ENCODE measurements at regions not wholly inside any gene's neighbourhood (a gene's known extent, or its start where the extent isn't known, plus 50 kb on each side); places are given as distances from the start of the nearest gene placed in this dataset.

- TF ChIP-seq ZNF462 (CRISPR knock-in tag; IDR thresholded peaks at IDR 0.05) (no peak), POLR2AphosphoS5 (IDR thresholded peaks at IDR 0.05; ENCODE audit: low read depth) (no peak), EZH2phosphoT487 (IDR thresholded peaks at IDR 0.05; ENCODE audit: unreplicated experiment) (no peak), NANOG (IDR thresholded peaks at IDR 0.05; ENCODE audit: borderline replicate concordance) (no peak), EZH2 (IDR thresholded peaks at IDR 0.05; ENCODE audit: low read depth, unreplicated experiment) (no peak), ETS1 (IDR thresholded peaks at IDR 0.05) (no peak), STAT1 (IDR thresholded peaks at IDR 0.05; ENCODE audit: unreplicated experiment) (no peak), JUNB (IDR thresholded peaks at IDR 0.05; ENCODE audit: unreplicated experiment) (no peak), CREB1 (CRISPR knock-in tag; IDR thresholded peaks at IDR 0.05; ENCODE audit: low read depth) (no peak)
These were observed 71.8 kb upstream of the NDUFB4 start (continued) for GRCh38 chr3:120524171-120524923.
